ENCODE measurements at regions not wholly inside any gene's neighbourhood (a gene's known extent, or its start where the extent isn't known, plus 50 kb on each side); places are given as distances from the start of the nearest gene placed in this dataset.

DNA sequence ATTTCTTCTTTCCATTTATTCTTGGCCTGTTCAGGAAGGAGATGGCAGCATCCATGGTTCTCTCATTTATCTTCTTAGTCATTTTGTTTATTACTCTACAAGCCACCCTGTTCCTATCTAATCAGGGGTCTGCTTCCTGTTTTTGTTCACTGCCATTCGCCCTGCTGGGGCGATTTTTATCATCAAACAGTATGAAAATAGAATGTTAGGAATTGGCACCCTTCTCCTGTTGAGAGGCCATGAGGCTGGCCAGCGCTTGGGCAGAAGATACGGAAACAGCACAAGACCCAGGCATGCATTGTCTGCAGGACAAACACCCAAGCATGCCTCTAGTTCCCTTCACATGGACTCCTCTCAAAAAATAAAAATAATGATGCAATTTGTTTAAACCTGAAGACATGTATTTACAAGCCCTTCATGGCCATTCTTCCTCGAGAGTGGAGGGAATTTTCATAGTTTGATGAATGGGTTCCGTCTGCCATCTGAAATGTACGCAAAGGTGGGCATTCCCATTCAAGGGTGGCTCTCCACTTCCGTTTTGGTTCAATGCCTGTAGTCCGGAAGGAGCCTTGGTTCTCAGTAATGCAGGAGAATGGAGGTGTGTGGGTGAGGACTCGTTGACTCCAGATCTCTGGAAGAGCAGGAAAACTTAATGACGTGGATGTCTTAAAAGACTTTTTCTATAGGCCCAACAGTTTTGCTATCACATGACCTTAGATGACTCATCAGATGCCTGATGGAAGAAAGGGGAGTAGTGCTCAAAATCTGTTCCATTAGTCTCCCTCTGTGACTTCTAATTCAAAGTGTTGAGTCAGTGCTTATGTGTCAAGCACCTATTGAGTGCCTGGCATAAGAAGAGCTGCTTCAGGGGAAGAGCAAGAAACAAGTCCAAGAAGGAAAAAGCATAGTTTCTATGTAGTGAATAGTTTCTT is 252.4 kb upstream of the TBX3 start (continued):
- no peak for TF ChIP-seq RNF2 (IDR thresholded peaks at IDR 0.05; ENCODE audit: borderline replicate concordance, low read depth, low read length, missing control alignments, poor library complexity, severe bottlenecking)
- no peak for TF ChIP-seq EZH2 (IDR thresholded peaks at IDR 0.05; ENCODE audit: low read depth, low read length, severe bottlenecking)
- TF ChIP-seq, protein P1, sequence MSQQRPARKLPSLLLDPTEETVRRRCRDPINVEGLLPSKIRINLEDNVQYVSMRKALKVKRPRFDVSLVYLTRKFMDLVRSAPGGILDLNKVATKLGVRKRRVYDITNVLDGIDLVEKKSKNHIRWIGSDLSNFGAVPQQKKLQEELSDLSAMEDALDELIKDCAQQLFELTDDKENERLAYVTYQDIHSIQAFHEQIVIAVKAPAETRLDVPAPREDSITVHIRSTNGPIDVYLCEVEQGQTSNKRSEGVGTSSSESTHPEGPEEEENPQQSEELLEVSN (IDR thresholded peaks at IDR 0.05): no peak
- no peak for TF ChIP-seq CREB1 (IDR thresholded peaks at IDR 0.05)
- no peak for TF ChIP-seq SRF (IDR thresholded peaks at IDR 0.05; ENCODE audit: low read depth, low read length)
- no peak for TF ChIP-seq EP300 (IDR thresholded peaks at IDR 0.05; ENCODE audit: borderline replicate concordance in 1 of 2, low read depth in 2 of 2, low read length in 2 of 2)
- TF ChIP-seq YY1 (IDR thresholded peaks at IDR 0.05; ENCODE audit: low read depth, low read length): no peak

Measured in H1 (cell line).